ENCODE measurements at regions not wholly inside any gene's neighbourhood (a gene's known extent, or its start where the extent isn't known, plus 50 kb on each side); places are given as distances from the start of the nearest gene placed in this dataset.
A peak's percentile ranks its signal among the peaks of the same experiment; 100 is the strongest.
"Not testable (repeated sequence)": the region's sequence is repeated elsewhere in the genome, so short reads cannot be mapped to it uniquely, and the experiment has no call there.

DNA sequence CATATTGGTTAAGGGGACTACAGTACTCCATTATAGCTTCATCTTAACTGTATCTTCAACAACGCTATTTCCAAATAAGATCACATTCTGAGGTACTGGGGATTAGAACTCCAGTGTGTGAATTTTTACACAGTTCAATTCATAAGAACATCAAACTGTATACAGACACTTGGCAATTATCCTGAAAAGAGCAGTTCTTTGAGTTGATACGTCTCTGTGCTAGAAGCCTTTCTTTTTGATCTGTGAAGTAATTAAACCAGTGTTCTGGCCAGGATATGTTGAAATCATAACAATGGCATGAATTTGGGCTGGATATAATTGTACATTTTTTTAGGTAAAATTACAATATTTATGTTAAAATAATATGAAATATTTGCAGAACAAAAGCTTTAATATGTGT is 93.5 kb upstream of the ITPRID2 start:
- H3K27me3 Mint-ChIP-seq (ENCODE audit: low read depth), result peaks cover 1% of the 10 kb centered on the region
- no peaks in the 10 kb centered on the region for H3K4me1 Mint-ChIP-seq
- no peak overlapping the region for H3K27ac Mint-ChIP-seq
- TF ChIP-seq, protein P1, sequence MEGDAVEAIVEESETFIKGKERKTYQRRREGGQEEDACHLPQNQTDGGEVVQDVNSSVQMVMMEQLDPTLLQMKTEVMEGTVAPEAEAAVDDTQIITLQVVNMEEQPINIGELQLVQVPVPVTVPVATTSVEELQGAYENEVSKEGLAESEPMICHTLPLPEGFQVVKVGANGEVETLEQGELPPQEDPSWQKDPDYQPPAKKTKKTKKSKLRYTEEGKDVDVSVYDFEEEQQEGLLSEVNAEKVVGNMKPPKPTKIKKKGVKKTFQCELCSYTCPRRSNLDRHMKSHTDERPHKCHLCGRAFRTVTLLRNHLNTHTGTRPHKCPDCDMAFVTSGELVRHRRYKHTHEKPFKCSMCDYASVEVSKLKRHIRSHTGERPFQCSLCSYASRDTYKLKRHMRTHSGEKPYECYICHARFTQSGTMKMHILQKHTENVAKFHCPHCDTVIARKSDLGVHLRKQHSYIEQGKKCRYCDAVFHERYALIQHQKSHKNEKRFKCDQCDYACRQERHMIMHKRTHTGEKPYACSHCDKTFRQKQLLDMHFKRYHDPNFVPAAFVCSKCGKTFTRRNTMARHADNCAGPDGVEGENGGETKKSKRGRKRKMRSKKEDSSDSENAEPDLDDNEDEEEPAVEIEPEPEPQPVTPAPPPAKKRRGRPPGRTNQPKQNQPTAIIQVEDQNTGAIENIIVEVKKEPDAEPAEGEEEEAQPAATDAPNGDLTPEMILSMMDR (IDR thresholded peaks at IDR 0.05; ENCODE audit: unreplicated experiment), result no peak
- peaks cover 11% of the 10 kb centered on the region for H3K36me3 Mint-ChIP-seq
- DNase-seq (ENCODE audit: low spot score in 2 of 2, unreplicated experiment in 2 of 2), result no peak
- H3K4me3 Mint-ChIP-seq, result no peak overlapping the region
- H3K9me3 Mint-ChIP-seq, result peaks cover 29% of the 10 kb centered on the region

DNA sequence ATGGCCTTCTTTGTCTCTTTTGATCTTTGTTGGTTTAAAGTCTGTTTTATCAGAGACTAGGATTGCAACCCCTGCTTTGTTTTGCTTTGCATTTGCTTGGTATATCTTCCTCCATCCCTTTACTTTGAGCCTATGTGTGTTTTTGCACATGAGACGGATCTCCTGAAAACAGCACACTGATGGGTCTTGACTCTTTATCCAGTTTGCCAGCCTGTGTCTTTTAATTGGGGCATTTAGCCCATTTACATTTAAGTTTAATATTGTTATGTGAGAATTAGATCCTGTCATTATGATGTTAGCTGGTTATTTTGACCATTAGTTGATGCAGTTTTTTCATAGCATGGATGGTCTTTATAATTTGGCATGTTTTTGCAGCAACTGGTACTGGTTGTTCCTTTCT is 89.2 kb upstream of the ITPRID2 start:
- H3K36me3 Mint-ChIP-seq; H3K27ac Mint-ChIP-seq; H3K4me1 Mint-ChIP-seq; DNase-seq (ENCODE audit: low spot score in 2 of 2, unreplicated experiment in 2 of 2); H3K4me3 Mint-ChIP-seq; H3K27me3 Mint-ChIP-seq (ENCODE audit: low read depth): not testable (repeated sequence)
- H3K9me3 Mint-ChIP-seq, result peaks cover 27% of the 10 kb centered on the region

DNA sequence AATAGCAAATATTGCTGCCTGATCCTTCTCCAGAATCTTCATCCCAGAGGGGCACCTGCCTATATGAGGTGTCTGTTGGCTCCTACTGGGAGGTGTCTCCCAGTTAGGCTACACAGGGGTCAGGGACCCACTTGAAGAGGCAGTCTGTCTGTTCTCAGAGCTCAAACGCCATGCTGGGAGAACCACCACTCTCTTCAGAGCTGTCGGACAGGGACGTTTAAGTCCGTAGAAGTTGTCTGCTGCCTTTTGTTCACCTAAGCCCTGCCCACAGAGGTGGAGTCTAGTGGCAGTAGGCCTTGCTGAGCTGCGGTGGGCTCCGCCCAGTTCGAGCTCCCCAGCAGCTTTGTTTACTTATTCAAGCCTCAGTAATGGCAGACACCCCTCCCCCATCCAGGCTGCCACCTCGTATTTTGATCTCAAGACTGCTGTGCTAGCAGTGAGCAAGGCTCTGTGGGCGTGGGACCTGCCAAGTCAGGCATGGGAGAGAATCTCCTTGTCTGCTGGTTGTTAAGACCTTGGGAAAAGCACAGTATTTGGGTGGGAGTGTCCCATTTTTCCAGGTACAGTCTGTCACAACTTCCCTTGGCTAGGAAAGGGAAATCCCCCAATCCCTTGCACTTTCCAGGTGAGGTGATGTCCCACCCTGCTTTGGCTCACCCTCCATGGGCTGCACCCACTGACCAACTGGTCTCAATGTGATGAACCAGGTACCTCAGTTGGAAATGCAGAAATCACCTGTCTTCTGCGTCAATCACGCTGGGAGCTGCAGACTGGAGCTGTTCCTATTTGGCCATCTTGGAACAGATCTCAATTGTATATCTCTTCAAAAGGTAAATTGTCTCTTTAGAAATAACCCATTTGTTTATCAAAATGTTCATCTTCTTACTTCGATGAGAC is 87.4 kb upstream of the ITPRID2 start:
- not testable (repeated sequence) for H3K27me3 Mint-ChIP-seq (ENCODE audit: low read depth); DNase-seq (ENCODE audit: low spot score in 2 of 2, unreplicated experiment in 2 of 2); H3K4me3 Mint-ChIP-seq; H3K27ac Mint-ChIP-seq; H3K36me3 Mint-ChIP-seq; H3K4me1 Mint-ChIP-seq
- peaks cover 27% of the 10 kb centered on the region for H3K9me3 Mint-ChIP-seq

DNA sequence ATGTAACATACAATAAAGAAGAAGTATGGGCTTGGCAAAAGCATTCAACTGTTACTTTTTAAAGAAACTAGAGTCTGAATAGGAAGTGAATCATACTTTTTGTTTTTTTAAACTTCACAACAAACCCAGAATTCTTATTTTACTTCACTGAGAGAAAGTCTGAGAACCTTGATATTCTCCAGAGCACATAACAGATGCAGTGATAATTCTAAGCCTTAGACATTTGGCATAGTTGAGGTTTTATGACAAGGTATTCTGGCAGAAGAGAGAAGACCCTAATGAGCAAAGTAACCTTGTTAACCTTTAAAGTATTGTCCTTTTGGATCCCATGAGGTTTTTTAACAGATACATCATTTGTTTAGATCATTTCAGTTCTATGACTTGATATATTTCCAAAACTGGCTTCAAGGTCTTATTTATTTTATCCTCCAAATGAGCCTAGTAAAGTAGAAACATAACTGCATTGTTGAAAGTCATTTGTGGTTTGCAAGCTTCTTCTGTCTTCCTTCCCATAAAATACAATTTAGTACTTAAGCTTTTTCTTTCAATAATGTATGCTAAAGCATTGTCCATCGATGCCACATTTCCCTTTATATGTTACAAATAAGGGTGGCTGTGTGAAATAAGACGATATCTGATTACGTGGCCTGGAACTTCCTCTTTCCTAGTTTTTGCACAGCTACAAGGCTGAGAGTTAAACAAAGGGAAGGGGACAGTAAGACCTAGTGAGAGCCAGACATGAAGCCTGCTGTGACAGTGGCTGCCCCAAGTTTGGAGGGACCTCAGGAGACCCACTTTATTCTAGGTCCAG is 86.1 kb upstream of the ITPRID2 start:
- no peak for DNase-seq (ENCODE audit: low spot score in 2 of 2, unreplicated experiment in 2 of 2)
- Mint-ChIP-seq H3K36me3 (peaks cover 9% of the 10 kb centered on the region), H3K4me1 (peaks cover 13% of the 10 kb centered on the region), H3K27ac (peak overlapping the region; percentile 73), H3K4me3 (no peak overlapping the region), H3K27me3 (ENCODE audit: low read depth) (no peaks in the 10 kb centered on the region), H3K9me3 (peaks cover 24% of the 10 kb centered on the region)
- TF ChIP-seq, protein P1 (IDR thresholded peaks at IDR 0.05; ENCODE audit: unreplicated experiment), result no peak

DNA sequence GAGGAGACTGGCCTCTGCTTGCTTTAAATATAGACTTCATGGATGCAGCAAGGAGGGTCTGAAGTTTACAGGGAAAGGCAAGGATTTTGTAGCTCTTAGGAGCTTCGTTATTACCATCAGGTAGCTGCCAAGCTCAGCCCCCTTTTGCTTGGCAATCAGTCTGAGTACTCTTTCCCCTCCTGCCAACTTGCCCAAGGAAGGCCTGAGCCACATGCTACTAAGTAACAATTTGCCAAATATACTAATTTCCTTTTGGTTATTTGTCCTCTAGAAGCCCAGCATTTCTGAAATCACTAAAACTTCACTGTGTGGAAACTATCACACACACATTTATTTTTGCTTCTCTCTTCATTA is 85.5 kb upstream of the ITPRID2 start:
- TF ChIP-seq, protein P1 (IDR thresholded peaks at IDR 0.05; ENCODE audit: unreplicated experiment), result no peak
- H3K27ac Mint-ChIP-seq, result peak overlapping the region; percentile 73
- H3K36me3 Mint-ChIP-seq, result peaks cover 9% of the 10 kb centered on the region
- DNase-seq (ENCODE audit: low spot score in 2 of 2, unreplicated experiment in 2 of 2), result no peak
- H3K4me1 Mint-ChIP-seq, result peaks cover 18% of the 10 kb centered on the region
- peaks cover 18% of the 10 kb centered on the region for H3K9me3 Mint-ChIP-seq
- no peak overlapping the region for H3K4me3 Mint-ChIP-seq
- H3K27me3 Mint-ChIP-seq (ENCODE audit: low read depth), result no peaks in the 10 kb centered on the region

DNA sequence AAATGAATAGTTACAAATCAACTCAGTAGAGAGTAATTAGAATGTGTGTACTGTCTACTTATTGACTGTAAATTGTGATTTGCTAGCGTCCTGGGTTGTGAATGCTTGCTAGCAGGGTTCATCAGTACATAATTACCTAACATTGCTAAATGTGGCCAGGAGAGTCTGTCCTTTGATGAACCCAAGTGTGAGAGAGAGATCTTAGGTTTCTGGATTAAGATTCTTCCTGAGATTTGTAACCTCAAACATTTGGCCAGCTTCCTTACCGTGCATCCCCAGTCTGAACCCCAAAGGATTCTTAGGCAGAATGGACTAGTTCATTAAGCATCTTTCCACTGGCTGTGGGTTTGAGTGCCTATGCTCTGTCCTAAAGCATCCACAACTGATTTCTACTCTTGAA is 84.0 kb upstream of the ITPRID2 start:
- TF ChIP-seq, protein P1 (IDR thresholded peaks at IDR 0.05; ENCODE audit: unreplicated experiment), result no peak
- H3K9me3 Mint-ChIP-seq, result peaks cover 5% of the 10 kb centered on the region
- H3K27me3 Mint-ChIP-seq (ENCODE audit: low read depth), result no peaks in the 10 kb centered on the region
- H3K27ac Mint-ChIP-seq, result no peak overlapping the region
- H3K4me3 Mint-ChIP-seq, result no peak overlapping the region
- no peaks in the 10 kb centered on the region for H3K36me3 Mint-ChIP-seq
- no peak for DNase-seq (ENCODE audit: low spot score in 2 of 2, unreplicated experiment in 2 of 2)
- peaks cover 32% of the 10 kb centered on the region for H3K4me1 Mint-ChIP-seq

Measured in mesothelial cell of epicardium (in vitro differentiated cells).